ENCODE measurements at regions not wholly inside any gene's neighbourhood (a gene's known extent, or its start where the extent isn't known, plus 50 kb on each side); places are given as distances from the start of the nearest gene placed in this dataset.

DNA sequence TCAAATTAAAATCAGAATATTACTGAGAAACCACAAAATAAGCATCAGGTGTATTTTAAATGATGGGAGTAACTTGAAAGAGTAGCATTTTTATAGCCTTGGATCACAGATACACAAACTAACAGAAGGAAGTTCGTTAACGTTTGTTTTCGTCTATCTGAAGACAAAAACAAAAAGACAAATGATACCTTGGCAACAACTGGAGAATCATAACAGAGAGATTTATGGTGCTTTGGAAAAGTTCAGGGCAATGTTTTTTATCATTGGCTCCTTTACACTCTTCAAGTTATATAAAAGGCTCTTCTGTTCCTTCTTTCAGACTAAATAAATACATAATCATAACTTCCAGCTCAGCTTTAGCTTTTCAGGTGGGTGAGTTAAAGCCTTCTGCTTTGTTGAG, 128.1 kb upstream of the VLDLR start:
- Mint-ChIP-seq H3K9me3 (no peaks in the 10 kb centered on the region), H3K4me3 (no peak overlapping the region), H3K27me3 (peaks cover 2% of the 10 kb centered on the region), H3K4me1 (no peaks in the 10 kb centered on the region), H3K27ac (no peak overlapping the region), H3K36me3 (ENCODE audit: low read depth) (no peaks in the 10 kb centered on the region)
- intact Hi-C loops (cut with micrococcal nuclease), result no loop called here
- no peak for DNase-seq

DNA sequence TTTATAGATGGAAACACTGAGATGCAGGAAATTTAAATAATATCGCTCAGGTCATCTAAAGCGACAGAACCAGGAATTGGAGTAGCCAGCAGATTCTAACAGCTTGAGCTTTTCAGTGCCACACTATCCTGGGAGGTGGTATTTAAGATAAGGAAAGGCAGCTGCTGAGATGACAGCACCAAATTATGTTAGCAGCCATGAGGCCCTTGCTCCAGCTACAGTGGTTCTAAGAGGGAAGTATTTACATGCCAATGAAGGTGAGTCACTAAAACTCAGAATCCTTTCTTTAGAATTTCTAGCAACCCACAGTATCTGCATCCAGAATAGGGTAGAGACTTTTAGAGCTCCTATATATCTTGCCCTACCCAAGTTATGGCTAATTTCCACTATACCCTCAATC, 127.0 kb upstream of the VLDLR start:
- H3K4me3 Mint-ChIP-seq, result no peak overlapping the region
- peaks cover 2% of the 10 kb centered on the region for H3K27me3 Mint-ChIP-seq
- no peak for DNase-seq
- intact Hi-C loops (cut with micrococcal nuclease), result no loop called here
- H3K9me3 Mint-ChIP-seq, result no peaks in the 10 kb centered on the region
- no peak overlapping the region for H3K27ac Mint-ChIP-seq
- no peaks in the 10 kb centered on the region for H3K4me1 Mint-ChIP-seq
- no peaks in the 10 kb centered on the region for H3K36me3 Mint-ChIP-seq (ENCODE audit: low read depth)

DNA sequence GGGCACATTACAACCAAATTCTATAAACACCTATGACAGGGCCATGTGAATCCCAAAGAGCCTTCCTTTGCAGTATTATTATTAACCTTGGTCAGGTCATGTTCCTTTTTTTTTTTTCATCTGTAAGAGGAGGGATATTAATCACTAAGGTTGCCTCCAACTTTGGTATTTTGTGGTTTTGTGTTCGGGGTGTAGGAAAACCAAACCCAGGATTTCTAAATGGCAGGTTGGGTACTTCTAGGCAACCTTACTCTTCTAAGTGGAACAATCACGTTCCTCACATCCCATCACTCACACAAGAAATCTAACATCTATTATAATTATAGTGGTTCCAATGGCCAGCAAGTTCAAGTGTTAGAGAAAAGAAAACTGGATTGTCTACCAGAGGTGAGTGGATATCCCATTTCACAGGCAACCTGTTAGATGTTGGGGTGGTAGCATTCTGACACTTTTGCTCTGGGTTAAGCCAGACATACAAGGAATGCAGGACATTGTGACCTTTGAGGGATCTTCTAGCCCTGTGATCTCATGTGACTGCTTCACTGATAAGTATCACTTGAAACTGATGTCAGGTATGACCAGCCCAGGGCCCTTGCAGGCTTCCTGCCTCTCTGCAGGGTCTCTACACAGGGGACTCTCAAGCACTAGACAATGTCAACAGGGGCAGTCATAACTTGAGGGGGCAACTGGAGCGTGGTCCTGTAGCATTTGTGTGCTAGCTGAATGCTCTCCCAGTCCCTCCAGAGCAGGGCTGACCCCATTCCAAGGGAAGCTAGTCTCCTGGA, 126.2 kb upstream of the VLDLR start:
- no peaks in the 10 kb centered on the region for H3K4me1 Mint-ChIP-seq
- H3K27ac Mint-ChIP-seq, result no peak overlapping the region
- H3K27me3 Mint-ChIP-seq, result peaks cover 2% of the 10 kb centered on the region
- H3K36me3 Mint-ChIP-seq (ENCODE audit: low read depth), result no peaks in the 10 kb centered on the region
- intact Hi-C loops (cut with micrococcal nuclease), result no loop called here
- no peak for DNase-seq
- H3K9me3 Mint-ChIP-seq, result no peaks in the 10 kb centered on the region
- no peak overlapping the region for H3K4me3 Mint-ChIP-seq

DNA sequence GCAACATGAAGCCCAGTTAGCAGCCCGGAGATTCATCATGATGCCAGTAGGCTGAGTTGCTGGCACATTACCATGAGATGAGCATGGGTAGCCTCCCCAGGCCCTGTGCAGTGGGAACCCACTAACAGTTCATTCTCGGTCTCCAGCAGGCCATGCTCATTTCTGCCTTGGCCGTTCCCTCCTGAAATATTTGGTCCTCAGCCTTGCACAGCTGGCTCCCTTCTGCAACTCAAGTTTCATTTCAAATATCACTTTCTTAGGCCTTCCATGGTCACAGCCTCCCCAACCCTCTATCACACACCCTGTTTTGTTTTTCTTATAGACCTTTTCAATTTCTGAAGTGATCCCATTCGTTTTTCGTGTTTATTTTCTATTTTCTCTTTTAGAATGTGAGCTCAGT, 125.4 kb upstream of the VLDLR start:
- H3K36me3 Mint-ChIP-seq (ENCODE audit: low read depth), result no peaks in the 10 kb centered on the region
- intact Hi-C loops (cut with micrococcal nuclease), result no loop called here

DNA sequence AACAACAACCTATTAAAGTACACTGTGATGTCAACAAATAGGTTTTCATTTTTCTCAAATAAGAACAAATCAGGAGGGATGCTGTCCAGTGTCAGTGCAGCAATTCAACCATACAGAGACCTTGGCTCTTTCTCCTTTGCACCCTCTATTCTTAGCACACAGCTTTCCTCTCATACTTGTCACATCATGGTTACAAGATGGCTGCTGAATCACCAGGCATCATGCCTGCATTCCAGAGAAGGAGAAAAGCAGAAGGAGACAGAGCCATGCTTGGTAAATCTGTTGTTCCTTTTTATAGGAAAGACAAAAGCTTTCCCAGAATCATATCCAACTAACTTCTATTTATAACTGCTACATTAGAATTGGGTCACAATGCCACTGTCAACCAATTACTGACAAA, 124.7 kb upstream of the VLDLR start:
- no peaks in the 10 kb centered on the region for H3K27me3 Mint-ChIP-seq
- intact Hi-C loops (cut with micrococcal nuclease), result no loop called here
- H3K4me3 Mint-ChIP-seq, result no peak overlapping the region
- DNase-seq, result no peak
- H3K36me3 Mint-ChIP-seq (ENCODE audit: low read depth), result no peaks in the 10 kb centered on the region
- no peaks in the 10 kb centered on the region for H3K4me1 Mint-ChIP-seq
- no peaks in the 10 kb centered on the region for H3K9me3 Mint-ChIP-seq
- no peak overlapping the region for H3K27ac Mint-ChIP-seq

More for the DNA sequence above, 125.4 kb upstream of the VLDLR start:
- Mint-ChIP-seq H3K27ac (no peak overlapping the region), H3K9me3 (no peaks in the 10 kb centered on the region), H3K4me3 (no peak overlapping the region), H3K4me1 (no peaks in the 10 kb centered on the region), H3K27me3 (no peaks in the 10 kb centered on the region)
- no peak for DNase-seq

DNA sequence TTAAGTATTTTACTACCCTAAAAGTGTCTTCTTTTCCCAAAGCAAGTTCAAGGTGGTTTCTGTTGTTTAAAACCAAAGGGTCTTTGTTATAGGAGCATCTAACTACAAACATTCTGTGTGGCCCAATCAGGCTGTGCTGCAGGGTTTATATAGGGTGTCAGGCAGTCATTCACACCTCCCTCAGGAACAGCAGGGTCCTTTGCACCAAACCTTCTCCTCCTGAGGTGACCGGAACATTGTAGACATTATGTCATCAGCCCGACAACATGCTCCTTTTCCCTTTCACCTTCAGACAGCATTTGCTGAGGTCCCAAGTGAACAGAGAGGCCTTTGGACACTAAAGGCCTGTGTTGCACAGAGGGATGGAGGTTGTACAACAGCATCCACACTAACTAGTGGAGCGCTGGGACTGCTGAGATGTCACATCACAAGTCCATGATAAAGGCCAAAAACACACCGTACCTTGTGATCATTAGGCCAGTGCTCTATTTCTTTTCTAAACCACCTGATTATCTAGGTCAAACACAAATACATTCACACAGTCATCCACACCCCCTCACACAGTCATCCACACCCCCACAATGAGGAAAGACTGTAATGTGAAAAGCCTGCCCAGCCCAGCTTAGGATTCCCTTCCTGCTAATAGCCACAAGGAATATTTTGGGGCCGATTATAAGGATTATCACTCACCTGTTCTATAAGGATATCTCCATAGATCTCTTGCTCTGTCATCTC, 123.8 kb upstream of the VLDLR start:
- Mint-ChIP-seq H3K36me3 (ENCODE audit: low read depth) (no peaks in the 10 kb centered on the region), H3K27me3 (no peaks in the 10 kb centered on the region), H3K9me3 (no peaks in the 10 kb centered on the region), H3K4me3 (no peak overlapping the region), H3K4me1 (no peaks in the 10 kb centered on the region), H3K27ac (no peak overlapping the region)
- no peak for DNase-seq
- intact Hi-C loops (cut with micrococcal nuclease), result no loop called here

DNA sequence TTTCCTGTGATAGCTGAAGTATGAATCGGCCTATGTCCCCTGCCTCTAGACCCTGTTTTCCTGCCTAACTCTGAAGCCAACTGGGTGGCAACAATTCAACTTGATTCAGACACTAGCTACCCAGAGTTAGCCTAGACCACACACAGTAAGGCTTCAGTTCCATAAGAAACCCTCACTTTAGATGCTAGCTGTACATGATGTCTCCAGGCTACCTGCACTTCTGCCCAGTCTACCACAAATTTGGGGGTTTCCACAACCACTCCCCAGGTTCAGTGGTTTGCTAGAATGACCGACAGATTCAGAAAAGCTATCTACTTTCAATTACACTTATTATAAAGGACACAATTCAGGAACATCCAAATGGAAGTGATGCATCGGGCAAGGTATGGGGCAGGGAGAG, 119.4 kb upstream of the VLDLR start:
- intact Hi-C loops (cut with micrococcal nuclease), result no loop called here
- no peaks in the 10 kb centered on the region for H3K27me3 Mint-ChIP-seq
- H3K9me3 Mint-ChIP-seq, result no peaks in the 10 kb centered on the region
- no peak overlapping the region for H3K4me3 Mint-ChIP-seq
- no peak overlapping the region for H3K27ac Mint-ChIP-seq
- no peak for DNase-seq
- H3K36me3 Mint-ChIP-seq (ENCODE audit: low read depth), result no peaks in the 10 kb centered on the region
- no peaks in the 10 kb centered on the region for H3K4me1 Mint-ChIP-seq

DNA sequence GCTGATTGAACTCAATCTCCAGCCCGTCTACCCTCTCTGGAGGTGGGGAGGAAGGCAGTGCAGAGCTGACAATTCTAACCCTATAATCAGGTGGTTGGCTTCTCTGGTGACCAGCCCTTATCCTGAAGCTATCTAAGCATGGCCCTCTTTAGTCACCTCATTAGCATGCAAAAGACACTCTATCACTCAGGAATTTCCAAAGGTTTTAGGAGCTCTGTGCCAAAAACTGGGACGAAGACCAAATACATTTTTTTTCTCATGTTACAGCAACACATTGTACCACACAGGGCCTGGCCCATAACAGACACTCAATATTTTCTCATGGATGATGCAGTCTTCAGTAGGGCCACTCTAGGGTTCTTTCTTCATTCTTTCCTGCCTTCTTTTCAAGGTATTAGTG, 118.8 kb upstream of the VLDLR start:
- DNase-seq, result no peak
- no peak overlapping the region for H3K27ac Mint-ChIP-seq
- no peaks in the 10 kb centered on the region for H3K9me3 Mint-ChIP-seq
- H3K4me1 Mint-ChIP-seq, result no peaks in the 10 kb centered on the region
- H3K27me3 Mint-ChIP-seq, result no peaks in the 10 kb centered on the region
- H3K36me3 Mint-ChIP-seq (ENCODE audit: low read depth), result no peaks in the 10 kb centered on the region
- H3K4me3 Mint-ChIP-seq, result no peak overlapping the region
- intact Hi-C loops (cut with micrococcal nuclease), result no loop called here

GRCh38 chr9:2506321-2506720, 115.3 kb upstream of the VLDLR start:
- DNase-seq, result no peak
- Mint-ChIP-seq H3K4me3 (no peak overlapping the region), H3K9me3 (no peaks in the 10 kb centered on the region), H3K27me3 (no peaks in the 10 kb centered on the region), H3K4me1 (no peaks in the 10 kb centered on the region), H3K27ac (no peak overlapping the region), H3K36me3 (ENCODE audit: low read depth) (no peaks in the 10 kb centered on the region)
- intact Hi-C loops (cut with micrococcal nuclease), result no loop called here

DNA sequence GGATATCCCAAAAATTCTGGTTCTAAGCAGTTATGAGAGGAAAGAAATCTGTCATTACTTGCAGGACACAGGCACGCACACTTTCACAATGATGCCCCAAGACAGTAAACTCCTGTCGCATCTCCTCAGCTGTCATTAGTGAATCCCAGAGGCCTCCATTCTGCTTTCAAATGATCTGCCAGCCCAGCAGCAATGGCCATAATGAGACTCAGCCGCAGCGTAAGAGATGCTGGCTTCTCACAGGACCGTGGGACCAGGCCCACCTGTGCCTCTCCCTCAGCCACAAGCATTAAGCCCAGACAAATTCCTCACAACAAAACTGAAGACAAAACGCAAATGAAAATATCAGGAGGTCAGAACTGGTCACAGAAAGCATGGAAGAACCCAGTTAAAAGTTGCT, 98.0 kb upstream of the VLDLR start:
- H3K27me3 Mint-ChIP-seq, result no peaks in the 10 kb centered on the region
- no peak for DNase-seq
- H3K27ac Mint-ChIP-seq, result no peak overlapping the region
- peaks cover 12% of the 10 kb centered on the region for H3K9me3 Mint-ChIP-seq
- H3K36me3 Mint-ChIP-seq (ENCODE audit: low read depth), result no peaks in the 10 kb centered on the region
- H3K4me1 Mint-ChIP-seq, result no peaks in the 10 kb centered on the region
- H3K4me3 Mint-ChIP-seq, result no peak overlapping the region
- intact Hi-C loops (cut with micrococcal nuclease), result no loop called here

GRCh38 chr9:2524601-2525000, 97.0 kb upstream of the VLDLR start:
- Mint-ChIP-seq H3K27me3 (no peaks in the 10 kb centered on the region), H3K9me3 (peaks cover 3% of the 10 kb centered on the region), H3K4me1 (no peaks in the 10 kb centered on the region), H3K4me3 (no peak overlapping the region), H3K27ac (no peak overlapping the region), H3K36me3 (ENCODE audit: low read depth) (no peaks in the 10 kb centered on the region)
- DNase-seq, result no peak
- intact Hi-C loops (cut with micrococcal nuclease), result no loop called here

DNA sequence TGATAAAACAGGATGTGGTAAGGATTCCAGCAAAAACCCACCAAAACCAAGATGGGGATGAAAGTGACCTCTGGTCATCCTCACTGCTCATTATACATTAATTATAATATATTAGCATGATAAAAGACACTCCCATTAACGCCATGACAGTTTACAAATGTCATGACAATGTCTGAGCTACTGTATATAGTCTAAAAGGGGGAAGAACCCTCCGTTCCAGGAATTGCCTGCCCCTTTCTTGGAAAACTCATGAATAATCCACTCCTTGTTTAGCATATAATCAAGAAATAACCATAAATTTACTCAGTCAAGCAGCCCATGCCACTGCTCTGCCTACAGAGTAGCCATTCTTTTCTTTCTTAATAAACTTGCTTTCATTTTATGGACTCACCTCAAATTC, 96.4 kb upstream of the VLDLR start:
- Mint-ChIP-seq H3K27me3 (no peaks in the 10 kb centered on the region), H3K9me3 (peaks cover 3% of the 10 kb centered on the region), H3K36me3 (ENCODE audit: low read depth) (no peaks in the 10 kb centered on the region), H3K4me3 (no peak overlapping the region), H3K27ac (no peak overlapping the region), H3K4me1 (no peaks in the 10 kb centered on the region)
- no peak for DNase-seq
- intact Hi-C loops (cut with micrococcal nuclease), result no loop called here

DNA sequence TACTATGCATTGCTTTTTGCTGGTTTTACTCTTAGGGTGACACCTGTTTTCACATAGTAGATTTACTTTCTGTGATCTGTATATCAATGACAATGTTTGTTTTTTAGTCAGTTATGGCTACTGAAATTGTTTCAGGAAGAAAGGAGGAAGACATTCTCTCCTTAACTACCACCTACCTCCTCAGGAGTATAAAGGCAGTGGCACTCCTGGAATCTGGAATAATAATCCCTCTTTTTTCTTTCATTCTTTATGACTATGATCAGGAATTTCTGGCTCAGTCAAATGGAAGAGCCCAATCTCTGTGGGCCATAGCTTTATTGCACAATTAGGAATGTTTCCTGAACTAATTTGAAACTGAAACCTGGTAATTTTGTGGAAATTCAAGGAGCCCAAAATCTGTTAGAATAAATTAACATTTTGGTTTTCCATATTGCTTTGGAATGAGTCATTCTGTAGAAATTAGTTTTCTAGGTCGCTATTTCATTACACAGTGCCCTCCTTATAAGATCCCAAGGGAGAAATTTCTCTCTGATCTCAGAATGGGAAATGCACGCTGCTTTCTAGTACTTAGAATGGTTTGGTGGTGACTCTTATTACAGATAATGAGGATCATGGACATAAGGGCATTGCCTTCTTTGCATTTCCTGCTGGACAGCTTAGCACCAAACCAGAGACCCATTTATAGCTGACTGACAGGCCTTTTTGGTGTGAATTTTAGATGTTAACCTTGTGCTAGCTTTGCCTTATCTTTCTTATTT, 95.3 kb upstream of the VLDLR start:
- H3K4me3 Mint-ChIP-seq, result no peak overlapping the region
- H3K27me3 Mint-ChIP-seq, result no peaks in the 10 kb centered on the region
- no peaks in the 10 kb centered on the region for H3K4me1 Mint-ChIP-seq
- no peak overlapping the region for H3K27ac Mint-ChIP-seq
- H3K9me3 Mint-ChIP-seq, result peaks cover 3% of the 10 kb centered on the region
- intact Hi-C loops (cut with micrococcal nuclease), result no loop called here
- DNase-seq, result no peak
- no peaks in the 10 kb centered on the region for H3K36me3 Mint-ChIP-seq (ENCODE audit: low read depth)

GRCh38 chr9:2531481-2531880, 90.1 kb upstream of the VLDLR start:
- intact Hi-C loops (cut with micrococcal nuclease), result no loop called here
- Mint-ChIP-seq H3K27ac (no peak overlapping the region), H3K36me3 (ENCODE audit: low read depth) (no peaks in the 10 kb centered on the region), H3K4me1 (no peaks in the 10 kb centered on the region), H3K27me3 (no peaks in the 10 kb centered on the region), H3K4me3 (no peak overlapping the region), H3K9me3 (no peaks in the 10 kb centered on the region)
- DNase-seq, result no peak
